Mesenchymal stem cell (in vitro differentiated cells and primary cell): ENCODE measurements at regions not wholly inside any gene's neighbourhood (a gene's known extent, or its start where the extent isn't known, plus 50 kb on each side); places are given as distances from the start of the nearest gene placed in this dataset.

Experiments
- DNase-seq: peaks from one replicate; pipeline ENCODE4 v3.0.0-alpha.2; 2013
- H2AFZ ChIP-seq: one replicate; pipeline ENCODE4 v1.6.1; 2013; ENCODE audit warnings: low read depth, mild to moderate bottlenecking, control low read depth, inconsistent platforms, low read length, moderate library complexity
- H2AK5ac ChIP-seq: 2 replicates; pipeline ENCODE4 v1.6.1; 2013; ENCODE audit warnings: low read length, moderate library complexity, mild to moderate bottlenecking, inconsistent platforms; ENCODE audit not compliant: severe bottlenecking
- H2BK120ac ChIP-seq: one replicate; pipeline ENCODE4 v1.6.1; 2013; ENCODE audit warnings: low read depth, mild to moderate bottlenecking, inconsistent platforms, low read length, moderate library complexity
- H2BK12ac ChIP-seq, 2 experiments: one replicate each; pipeline ENCODE4 v1.6.1; 2013; ENCODE audit warnings: inconsistent platforms in 2 of 2, low read length in 2 of 2, mild to moderate bottlenecking in 2 of 2, moderate library complexity in 2 of 2, control low read depth in 1 of 2
- H2BK15ac ChIP-seq: one replicate; pipeline ENCODE4 v1.6.1; 2013; ENCODE audit warnings: mild to moderate bottlenecking, low read depth, inconsistent platforms; ENCODE audit not compliant: poor library complexity, severe bottlenecking
- H2BK5ac ChIP-seq: 2 replicates; pipeline ENCODE4 v1.6.1; 2013; ENCODE audit warnings: low read depth, mild to moderate bottlenecking, low read length, control low read depth, inconsistent platforms; ENCODE audit not compliant: poor library complexity, severe bottlenecking
- H3K14ac ChIP-seq, 2 experiments: one replicate each; pipeline ENCODE4 v1.6.1; 2013; ENCODE audit warnings: inconsistent platforms in 2 of 2, low read length in 2 of 2, control low read depth in 1 of 2, mild to moderate bottlenecking in 1 of 2, moderate library complexity in 1 of 2
- H3K18ac ChIP-seq, 2 experiments: one replicate each; pipeline ENCODE4 v1.6.1; 2013; ENCODE audit warnings: inconsistent platforms in 2 of 2, low read length in 2 of 2, control low read depth in 1 of 2, low read depth in 1 of 2, mild to moderate bottlenecking in 1 of 2
- H3K23ac ChIP-seq, 2 experiments: one replicate each; pipeline ENCODE4 v1.6.1; 2013; ENCODE audit warnings: inconsistent platforms in 2 of 2, low read length in 2 of 2, mild to moderate bottlenecking in 2 of 2, moderate library complexity in 2 of 2, control low read depth in 1 of 2
- H3K27ac ChIP-seq: 2 replicates; pipeline ENCODE4 v1.5.1; 2013; ENCODE audit warnings: mild to moderate bottlenecking, moderate library complexity, low read length, control low read depth, inconsistent platforms; ENCODE audit not compliant: poor library complexity, severe bottlenecking
- H3K27me3 ChIP-seq, 2 experiments: 2 replicates each; pipeline versions ENCODE4 v1.6.1 to v1.7.0; 2013; ENCODE audit warnings: low read length in 2 of 2, mild to moderate bottlenecking in 2 of 2, moderate library complexity in 2 of 2, control low read depth in 1 of 2, inconsistent platforms in 1 of 2; ENCODE audit not compliant: control insufficient read depth in 1 of 2, insufficient read depth in 1 of 2
- H3K36me3 ChIP-seq, 2 experiments: 2 replicates each; pipeline versions ENCODE4 v1.6.1 to v1.7.0; 2013; ENCODE audit warnings: low read length in 2 of 2, control low read depth in 1 of 2, inconsistent platforms in 1 of 2, low read depth in 1 of 2, mild to moderate bottlenecking in 1 of 2; ENCODE audit not compliant: insufficient read depth in 2 of 2, control insufficient read depth in 1 of 2
- H3K4ac ChIP-seq, 2 experiments: one replicate each; pipeline ENCODE4 v1.6.1; 2013; ENCODE audit warnings: inconsistent platforms in 2 of 2, low read length in 2 of 2, mild to moderate bottlenecking in 2 of 2, moderate library complexity in 2 of 2, control low read depth in 1 of 2, low read depth in 1 of 2
- H3K4me1 ChIP-seq: 2 replicates; pipeline ENCODE4 v1.6.1; 2013; ENCODE audit warnings: low read depth, low read length, control low read depth; ENCODE audit not compliant: control insufficient read depth, insufficient read depth
- H3K4me2 ChIP-seq: 2 replicates; pipeline ENCODE4 v1.6.1; 2013; ENCODE audit warnings: low read length, mild to moderate bottlenecking, inconsistent platforms; ENCODE audit not compliant: poor library complexity, severe bottlenecking
- H3K4me3 ChIP-seq, 2 experiments: 2 replicates each; pipeline versions ENCODE4 v1.5.1 to v1.7.0; 2013; ENCODE audit warnings: low read length in 2 of 2, mild to moderate bottlenecking in 2 of 2, control low read depth in 1 of 2, low read depth in 1 of 2; ENCODE audit not compliant: insufficient read depth in 1 of 2
- H3K79me1 ChIP-seq: replicated peaks from 2 replicates; pipeline ENCODE4 v1.6.1; 2013; ENCODE audit warnings: mild to moderate bottlenecking, control low read depth, low read length, inconsistent platforms; ENCODE audit not compliant: poor library complexity, severe bottlenecking
- H3K9ac ChIP-seq: 2 replicates; pipeline ENCODE4 v1.7.0; 2013; ENCODE audit warnings: mild to moderate bottlenecking, low read length, moderate library complexity
- H3K9me3 ChIP-seq: 2 replicates; pipeline ENCODE4 v1.7.0; 2013; ENCODE audit warnings: mild to moderate bottlenecking, low read length; ENCODE audit not compliant: control insufficient read depth
- H4K8ac ChIP-seq: one replicate; pipeline ENCODE4 v1.6.1; 2013; ENCODE audit warnings: inconsistent platforms, mild to moderate bottlenecking, low read length, moderate library complexity
- H4K91ac ChIP-seq: one replicate; pipeline ENCODE4 v1.6.1; 2013; ENCODE audit warnings: mild to moderate bottlenecking, low read length, inconsistent platforms
- WGBS: methylation state at CpG from one replicate; pipeline ENCODE4 v1.1.7; 2013; ENCODE audit warnings: mixed read lengths; 5-methylcytosine and 5-hydroxymethylcytosine counted together

- no peak for DNase-seq
- Histone ChIP-seq H2BK5ac (no peak overlapping the region), H3K9ac (no peak overlapping the region), H3K27me3 (no peaks in the 10 kb centered on the region), H4K91ac (no peak overlapping the region), H3K4me3 (no peak overlapping the region), H2AK5ac (no peak overlapping the region), H3K4ac (no peak overlapping the region), H2BK12ac (no peak overlapping the region), H3K18ac (no peak overlapping the region), H3K14ac (no peak overlapping the region), H4K8ac (no peak overlapping the region), H3K27ac (no peak overlapping the region), H3K36me3 (no peaks in the 10 kb centered on the region), H3K4me1 (no peaks in the 10 kb centered on the region), H2BK120ac (no peak overlapping the region), H2AFZ (no peak overlapping the region), H2BK15ac (no peak overlapping the region), H3K9me3 (no peaks in the 10 kb centered on the region), H3K23ac (no peak overlapping the region), H3K79me1 (no peaks in the 10 kb centered on the region), H3K4me2 (no peak overlapping the region)
- 67% methylated on average over 1 of the region's 2 CpGs for WGBS
Observed at GRCh38 chr4:165802452-165802851, 70.6 kb upstream of the TLL1 start.

- no peak overlapping the region for H3K14ac ChIP-seq
- H4K8ac ChIP-seq, result no peak overlapping the region
- H4K91ac ChIP-seq, result no peak overlapping the region
- H3K36me3 ChIP-seq, result no peaks in the 10 kb centered on the region
- no peaks in the 10 kb centered on the region for H3K27me3 ChIP-seq
- H3K27ac ChIP-seq, result no peak overlapping the region
- H3K18ac ChIP-seq, result no peak overlapping the region
- H3K9ac ChIP-seq, result no peak overlapping the region
- H2BK5ac ChIP-seq, result no peak overlapping the region
- H3K4me1 ChIP-seq, result no peaks in the 10 kb centered on the region
- no peak overlapping the region for H2BK120ac ChIP-seq
- H3K4me2 ChIP-seq, result no peak overlapping the region
- no peaks in the 10 kb centered on the region for H3K9me3 ChIP-seq
- DNase-seq, result no peak
- no peak overlapping the region for H2BK15ac ChIP-seq
- H2BK12ac ChIP-seq, result no peak overlapping the region
- H2AK5ac ChIP-seq, result no peak overlapping the region
- no peak overlapping the region for H3K4ac ChIP-seq
- H3K79me1 ChIP-seq, result no peaks in the 10 kb centered on the region
- no peak overlapping the region for H2AFZ ChIP-seq
- H3K4me3 ChIP-seq, result no peak overlapping the region
- no peak overlapping the region for H3K23ac ChIP-seq
Observed at GRCh38 chr4:165803005-165803404, 70.0 kb upstream of the TLL1 start.

DNA sequence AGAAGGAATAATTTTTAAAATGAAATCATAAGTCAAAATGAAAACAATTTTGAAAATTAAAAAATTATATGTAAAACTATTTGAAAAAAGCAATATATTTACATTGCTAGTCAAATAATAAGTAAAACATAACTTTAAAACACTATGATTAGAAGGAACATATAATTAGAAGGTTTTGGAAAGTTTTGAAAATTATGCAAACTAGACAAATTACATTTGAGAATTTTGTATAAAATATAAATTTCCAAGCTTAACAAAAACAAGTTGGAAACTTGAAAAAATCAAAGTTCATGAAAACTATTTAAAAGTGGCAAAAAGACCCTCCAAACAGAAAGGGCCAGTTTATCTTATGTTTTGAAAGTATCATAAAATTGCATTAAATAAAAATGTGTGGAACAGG is 67.6 kb upstream of the TLL1 start:
- Histone ChIP-seq H2AFZ (no peak overlapping the region), H3K4ac (no peak overlapping the region), H3K18ac (no peak overlapping the region), H3K9me3 (no peaks in the 10 kb centered on the region), H4K91ac (no peak overlapping the region), H2BK120ac (no peak overlapping the region), H3K14ac (no peak overlapping the region), H3K79me1 (no peaks in the 10 kb centered on the region), H3K36me3 (no peaks in the 10 kb centered on the region), H4K8ac (no peak overlapping the region), H3K4me1 (no peaks in the 10 kb centered on the region), H3K9ac (no peak overlapping the region), H2BK5ac (no peak overlapping the region), H2BK15ac (no peak overlapping the region), H3K27ac (no peak overlapping the region), H3K27me3 (no peaks in the 10 kb centered on the region), H3K4me2 (no peak overlapping the region), H3K4me3 (no peak overlapping the region), H2BK12ac (no peak overlapping the region), H2AK5ac (no peak overlapping the region), H3K23ac (no peak overlapping the region)
- DNase-seq, result no peak

- H3K4me1 ChIP-seq, result no peaks in the 10 kb centered on the region
- H3K4me3 ChIP-seq, result no peak overlapping the region
- no peak overlapping the region for H4K91ac ChIP-seq
- no peaks in the 10 kb centered on the region for H3K27me3 ChIP-seq
- H4K8ac ChIP-seq, result no peak overlapping the region
- no peak overlapping the region for H3K18ac ChIP-seq
- DNase-seq, result no peak
- no peak overlapping the region for H3K9ac ChIP-seq
- H3K4ac ChIP-seq, result no peak overlapping the region
- no peaks in the 10 kb centered on the region for H3K79me1 ChIP-seq
- H3K27ac ChIP-seq, result no peak overlapping the region
- no peak overlapping the region for H2AFZ ChIP-seq
- no peak overlapping the region for H3K23ac ChIP-seq
- no peak overlapping the region for H2BK5ac ChIP-seq
- no peak overlapping the region for H3K4me2 ChIP-seq
- no peak overlapping the region for H2BK15ac ChIP-seq
- no peaks in the 10 kb centered on the region for H3K36me3 ChIP-seq
- H2AK5ac ChIP-seq, result no peak overlapping the region
- no peak overlapping the region for H2BK12ac ChIP-seq
- no peaks in the 10 kb centered on the region for H3K9me3 ChIP-seq
- no peak overlapping the region for H2BK120ac ChIP-seq
- H3K14ac ChIP-seq, result no peak overlapping the region
Observed at GRCh38 chr4:165806613-165807012, 66.4 kb upstream of the TLL1 start.
